Germinal center (tissue), 1 donor: ENCODE measurements at regions not wholly inside any gene's neighbourhood (a gene's known extent, or its start where the extent isn't known, plus 50 kb on each side); places are given as distances from the start of the nearest gene placed in this dataset.
"Not testable (repeated sequence)": the region's sequence is repeated elsewhere in the genome, so short reads cannot be mapped to it uniquely, and the experiment has no call there.

Experiments
- DNase-seq: peaks from one replicate; pipeline ENCODE4 v3.0.0; 2012; ENCODE audit warnings: mixed read lengths, low spot score

- DNase-seq, result peak; percentile 36
These were observed 51.8 kb upstream of the PMAIP1 start for GRCh38 chr18:59848002-59848401.

- not testable (repeated sequence) for DNase-seq
These were observed 52.3 kb upstream of the PMAIP1 start for GRCh38 chr18:59847491-59847846.

DNA sequence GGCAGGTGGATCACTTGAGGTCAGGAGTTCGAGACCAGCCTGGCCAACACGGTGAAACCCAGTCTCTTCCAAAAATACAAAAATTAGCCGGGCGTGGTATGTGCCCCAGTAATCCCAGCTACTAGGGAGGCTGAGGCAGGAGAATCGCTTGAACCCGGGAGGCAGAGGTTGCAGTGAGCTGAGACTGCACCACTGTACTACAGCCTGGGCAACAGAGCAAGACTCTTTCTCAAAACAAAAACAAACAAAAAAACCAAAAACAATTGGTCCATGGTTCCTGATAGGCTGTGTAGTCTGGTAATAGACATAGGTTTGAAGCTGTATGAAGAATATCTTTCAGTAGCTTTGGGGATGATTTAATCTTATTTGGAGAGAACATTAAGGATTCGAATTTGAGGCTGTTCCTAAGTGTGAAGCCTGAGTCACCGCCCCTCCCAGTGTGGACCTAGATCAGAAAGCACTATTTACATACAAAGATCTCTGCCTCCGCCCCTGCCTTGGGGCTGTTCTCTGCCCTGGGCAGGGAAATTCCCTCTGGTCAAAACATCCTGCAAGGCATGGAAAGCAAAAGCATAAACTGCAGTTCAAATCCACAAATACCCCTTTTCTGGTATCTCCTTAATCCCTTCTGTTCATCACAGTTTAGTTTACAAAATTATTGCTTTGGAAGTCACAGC, 52.8 kb upstream of the PMAIP1 start:
- DNase-seq, result peak; percentile 34

GRCh38 chr18:59842947-59843346, 56.8 kb upstream of the PMAIP1 start:
- DNase-seq, result no peak

- no peak for DNase-seq
These were observed 59.7 kb upstream of the PMAIP1 start for GRCh38 chr18:59839931-59840685.

DNA sequence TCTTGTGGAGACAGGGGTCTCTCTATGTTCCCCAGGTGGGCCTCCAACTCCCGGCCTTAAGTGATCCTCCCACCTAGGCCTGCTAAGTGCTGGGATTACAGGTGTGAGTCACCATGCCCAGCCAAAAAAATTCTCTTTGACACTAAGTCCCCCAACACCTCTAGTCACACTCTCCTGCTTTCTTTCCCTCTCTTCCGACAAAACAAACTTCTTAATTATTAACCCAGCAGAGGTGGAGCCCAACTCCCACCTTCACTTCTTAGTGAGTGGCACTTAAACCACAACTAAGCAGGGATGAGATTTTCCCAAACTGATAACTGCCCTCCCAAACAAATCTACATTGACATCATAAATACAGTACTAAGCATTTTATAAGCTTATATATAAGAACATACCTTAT, 60.5 kb upstream of the PMAIP1 start:
- no peak for DNase-seq

DNA sequence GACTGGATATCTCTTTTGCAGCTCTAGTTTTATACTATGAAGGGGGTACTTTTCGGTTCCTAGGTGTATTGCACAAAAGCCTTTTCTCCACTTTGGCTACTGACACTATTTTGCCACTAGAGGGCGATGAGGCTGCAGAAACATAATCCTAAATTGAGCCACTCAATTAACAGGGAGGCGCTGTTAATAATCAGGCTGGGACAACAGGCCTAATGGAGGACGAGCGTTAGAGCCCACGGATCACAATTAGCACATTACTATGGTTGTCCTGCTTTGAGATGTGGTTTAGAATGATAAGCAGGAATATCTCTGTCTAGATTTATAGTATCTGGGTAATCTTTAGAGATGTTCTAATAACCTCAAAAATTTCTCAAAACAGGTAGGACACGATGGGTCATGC, 62.2 kb upstream of the PMAIP1 start:
- peak; percentile 72 for DNase-seq

- peak; percentile 50 for DNase-seq
These were observed 64.0 kb upstream of the PMAIP1 start for GRCh38 chr18:59835605-59836379.

DNA sequence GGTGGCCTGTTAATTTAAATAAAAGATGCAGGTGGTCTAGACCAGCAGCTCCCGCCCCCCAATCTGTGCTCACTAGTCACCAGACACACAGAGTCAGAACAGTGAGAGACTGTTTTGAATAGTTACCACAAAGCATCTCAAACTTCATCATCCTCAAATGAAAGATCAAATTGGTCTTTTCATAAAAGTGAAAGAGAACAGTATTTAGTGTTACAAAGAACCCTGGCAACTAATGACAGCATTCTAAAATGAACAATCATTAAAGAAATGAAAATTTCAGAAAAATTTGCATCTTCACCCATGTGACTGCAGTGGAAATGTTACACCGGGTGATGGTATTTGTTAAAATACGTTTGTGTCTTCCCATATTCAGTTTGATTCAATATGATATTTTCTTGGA, 65.5 kb upstream of the PMAIP1 start:
- DNase-seq, result peak; percentile 36

DNA sequence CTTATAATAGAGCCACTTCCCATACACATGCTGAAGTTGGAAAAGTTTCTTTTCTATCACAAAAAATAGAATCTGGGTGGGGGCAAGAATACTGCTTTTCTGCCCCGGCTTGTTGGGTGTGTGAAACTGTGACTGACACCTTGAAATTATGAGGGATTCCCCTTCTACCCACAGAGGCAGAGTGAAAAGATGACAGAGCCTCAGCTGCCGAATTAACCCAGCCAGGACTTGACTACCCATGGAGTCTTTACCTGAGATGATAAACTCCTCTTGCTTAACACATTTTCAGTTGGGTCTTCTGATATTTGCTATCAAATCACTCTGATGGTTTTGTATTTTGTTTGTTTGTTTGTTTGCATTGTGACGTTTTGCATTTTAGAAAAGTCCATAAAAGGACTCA, 66.0 kb upstream of the PMAIP1 start:
- no peak for DNase-seq

DNA sequence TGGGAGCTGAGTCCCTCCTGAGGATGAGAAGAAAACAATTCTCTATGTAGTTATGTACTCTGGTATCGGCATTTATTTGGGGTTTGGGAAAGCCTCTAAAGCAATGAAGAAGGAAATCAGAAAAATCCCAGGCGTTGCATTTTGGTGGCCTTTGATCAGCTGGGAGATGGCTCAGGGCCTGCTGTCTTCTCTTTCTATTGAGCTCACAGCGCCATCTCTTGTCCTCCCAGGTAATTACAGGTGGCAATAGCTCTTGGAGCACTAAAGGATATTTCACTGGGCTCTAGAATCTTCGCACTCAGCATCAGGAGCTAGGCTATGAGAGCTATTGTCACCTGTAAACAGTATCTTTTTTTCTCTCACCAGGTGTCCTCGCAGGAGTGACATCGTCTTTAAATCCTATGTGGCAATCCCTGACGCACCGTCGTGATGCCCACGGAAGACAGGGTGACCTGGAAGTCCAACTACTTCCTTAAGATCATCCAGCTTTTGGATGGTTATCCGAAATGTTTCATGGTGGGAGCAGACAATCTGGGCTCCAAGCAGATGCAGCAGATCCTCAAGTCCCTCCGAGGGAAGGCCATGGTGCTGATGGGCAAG, 76.1 kb upstream of the PMAIP1 start:
- peak; percentile 16 for DNase-seq

GRCh38 chr18:59822612-59823550, 76.9 kb upstream of the PMAIP1 start:
- DNase-seq, result no peak

DNA sequence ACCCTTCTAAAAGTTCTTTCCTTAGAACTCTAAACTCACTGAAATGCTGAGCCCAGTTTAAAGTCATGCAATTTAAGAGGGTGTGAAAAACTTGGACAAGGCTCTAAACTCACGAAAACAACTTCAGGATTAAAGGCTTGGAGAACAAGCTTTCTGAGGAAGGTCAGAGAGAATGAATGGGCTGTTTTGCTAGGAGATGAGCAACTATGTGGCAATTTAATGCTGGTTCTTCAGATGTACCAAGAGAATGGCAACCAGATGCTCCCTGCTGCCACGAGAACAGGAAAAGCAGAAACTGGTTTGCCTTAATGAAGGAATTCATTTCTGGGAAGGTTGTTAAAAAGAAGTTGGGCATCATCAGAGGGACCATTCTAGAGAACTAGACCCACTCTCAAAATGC, 77.8 kb upstream of the PMAIP1 start:
- DNase-seq, result no peak

- DNase-seq, result no peak
These were observed 79.1 kb upstream of the PMAIP1 start for GRCh38 chr18:59820663-59821062.

DNA sequence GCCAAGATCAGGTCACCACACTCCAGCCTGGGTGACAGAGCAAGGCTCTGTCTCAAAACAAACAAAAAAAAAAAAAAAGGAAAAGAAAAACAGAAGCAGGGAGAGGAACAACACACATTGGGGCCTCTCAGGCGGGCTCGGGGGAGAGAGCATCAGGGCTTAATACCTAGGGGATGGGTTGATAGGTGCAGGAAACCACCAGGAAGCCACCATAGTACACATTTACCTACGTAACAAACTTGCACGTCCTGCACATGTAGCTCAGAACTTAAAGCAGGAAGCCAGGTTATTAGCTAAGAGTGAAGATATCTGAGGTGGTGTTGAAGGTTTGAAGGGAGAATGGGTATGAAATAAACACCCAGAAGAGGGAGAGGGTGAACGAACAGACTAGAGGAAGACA, 81.0 kb upstream of the PMAIP1 start:
- DNase-seq, result no peak

DNA sequence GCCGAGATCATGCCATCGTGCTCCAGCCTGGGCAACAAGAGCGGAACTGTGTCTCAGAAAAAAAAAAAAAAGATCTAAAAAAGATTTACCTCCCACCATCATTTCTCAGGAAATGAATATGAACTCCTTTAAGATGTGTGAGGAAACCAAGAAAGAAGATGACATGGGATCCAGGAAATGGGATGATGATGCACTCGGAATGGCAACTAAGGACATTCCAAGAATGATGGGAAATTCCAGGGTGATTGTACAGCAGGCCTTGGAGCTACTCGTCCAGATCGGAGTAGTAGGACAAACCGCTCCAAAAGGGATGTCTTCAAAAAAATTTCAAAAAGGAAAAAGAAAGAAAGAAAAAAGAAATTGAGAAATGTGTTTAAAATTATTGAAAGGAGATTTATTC, 84.9 kb upstream of the PMAIP1 start:
- DNase-seq, result no peak

- DNase-seq, result no peak
These were observed 85.9 kb upstream of the PMAIP1 start for GRCh38 chr18:59813942-59814341.

DNA sequence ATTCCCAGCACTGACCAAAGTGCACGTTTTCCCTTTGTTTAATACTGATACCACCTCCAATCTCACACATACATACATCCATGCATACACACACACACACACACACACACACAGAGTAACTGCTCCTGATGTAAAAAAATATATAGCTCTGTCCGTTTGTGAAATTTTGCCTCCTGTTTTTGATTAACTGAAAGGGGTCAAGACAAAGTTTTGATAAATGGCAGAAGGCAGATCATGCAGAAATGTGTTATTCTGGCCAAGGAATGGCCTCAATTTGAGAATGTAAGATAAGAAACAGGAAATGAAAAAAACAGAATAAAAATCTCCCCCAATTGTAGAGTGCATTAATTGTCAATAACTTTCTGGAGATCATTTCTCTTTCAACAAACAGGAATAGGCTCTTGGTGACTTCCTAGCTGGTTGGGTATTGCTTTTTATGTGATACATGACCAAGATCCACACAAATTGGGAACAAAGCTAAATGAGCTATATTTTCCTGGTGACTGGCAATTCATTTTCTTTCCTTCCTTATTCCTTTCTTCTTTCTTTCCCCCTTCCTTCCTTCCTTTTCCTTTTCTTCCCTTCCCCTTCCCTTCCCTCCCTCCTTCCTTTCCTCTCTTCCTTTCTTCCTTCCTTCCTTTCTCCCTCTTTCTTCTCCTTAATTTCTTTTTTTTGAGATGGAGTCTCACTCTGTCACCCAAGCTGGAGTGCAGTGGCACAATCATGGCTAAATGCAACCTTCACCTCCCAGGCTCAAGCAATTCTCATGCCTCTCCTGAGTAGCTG, 88.9 kb upstream of the PMAIP1 start:
- DNase-seq, result no peak

- no peak for DNase-seq
These were observed 89.6 kb upstream of the PMAIP1 start for GRCh38 chr18:59810183-59810582.

DNA sequence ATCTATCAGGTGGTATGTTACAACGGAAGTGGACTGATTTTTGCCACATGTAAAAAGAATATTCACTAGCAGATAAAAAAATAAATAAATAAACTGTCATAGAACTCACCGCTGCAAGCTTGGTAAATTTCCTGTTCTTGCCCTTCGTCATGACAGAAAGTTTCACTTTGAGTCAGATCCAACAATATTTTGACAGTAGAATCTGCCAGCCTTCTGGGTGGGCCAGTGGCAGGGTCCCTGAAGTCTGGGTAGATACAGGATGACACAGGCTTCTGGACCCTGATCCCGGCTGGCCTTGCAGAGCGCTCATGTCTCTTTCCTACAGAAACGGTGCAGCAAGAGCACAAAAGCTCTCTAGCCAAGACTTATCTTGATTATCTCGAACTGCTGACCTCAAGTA, 97.8 kb upstream of the PMAIP1 start:
- no peak for DNase-seq

- no peak for DNase-seq
These were observed 98.2 kb upstream of the PMAIP1 start for GRCh38 chr18:59801576-59801975.
